K562 (cell line): ENCODE measurements at regions not wholly inside any gene's neighbourhood (a gene's known extent, or its start where the extent isn't known, plus 50 kb on each side); places are given as distances from the start of the nearest gene placed in this dataset.

Experiments used
- ATF3 ChIP-seq, 2 experiments: fragments of 450-650 bp in 1 of 2; sonication (generic) in 1 of 2; formaldehyde crosslinking in 1 of 2; IDR thresholded peaks in 1 of 2; conservative IDR thresholded peaks in 1 of 2; 2 replicates each; pipeline versions ENCODE4 v1.6.1 to v1.8.1; 2016 to 2023; ENCODE audit warnings: mild to moderate bottlenecking in 2 of 2, moderate library complexity in 2 of 2, inconsistent platforms in 1 of 2, missing genetic modification reagents in 1 of 2
- GABPB2 ChIP-seq: fragments of 250-450 bp; sonication (Bioruptor Pico); conservative IDR thresholded peaks from 2 replicates; pipeline ENCODE4 v1.5.1; 2021; ENCODE audit warnings: mild to moderate bottlenecking
- HSF4 ChIP-seq: fragments of 250-450 bp; sonication (Bioruptor Pico); IDR thresholded peaks from 2 replicates; pipeline ENCODE4 v2.1.2; 2022; ENCODE audit warnings: mild to moderate bottlenecking, moderate library complexity, borderline replicate concordance
- KLF1 ChIP-seq: fragments of 450-650 bp; IDR thresholded peaks from 2 replicates; pipeline ENCODE4 v1.6.1; 2016; ENCODE audit warnings: missing genetic modification characterization, missing compliant biosample characterization
- LARP7 ChIP-seq: fragments of 450-650 bp; IDR thresholded peaks from 2 replicates; pipeline ENCODE4 v1.6.1; 2016
- MTA2 ChIP-seq: fragments of 450-650 bp; IDR thresholded peaks from 2 replicates; pipeline ENCODE4 v1.6.1; 2016; ENCODE audit warnings: low read depth
- NKRF ChIP-seq: fragments of 450-650 bp; IDR thresholded peaks from 2 replicates; pipeline ENCODE4 v1.6.1; 2016; ENCODE audit warnings: borderline replicate concordance
- NR4A1 ChIP-seq, 2 experiments: fragments of 250-450 bp in 1 of 2; fragments of 450-650 bp in 1 of 2; sonication (Bioruptor Pico) in 1 of 2; IDR thresholded peaks; 2 replicates each; pipeline versions ENCODE4 v1.4.0 to v1.6.1; 2016 to 2020; ENCODE audit warnings: mild to moderate bottlenecking in 2 of 2, missing compliant biosample characterization in 1 of 2, missing genetic modification characterization in 1 of 2, moderate library complexity in 1 of 2
- PML ChIP-seq: IDR thresholded peaks from 2 replicates; pipeline ENCODE4 v1.6.1; 2012; ENCODE audit warnings: low read length, inconsistent platforms
- PTRF ChIP-seq: fragments of 450-650 bp; IDR thresholded peaks from 2 replicates; pipeline ENCODE4 v1.6.1; 2016; ENCODE audit warnings: mild to moderate bottlenecking, missing genetic modification characterization, missing compliant biosample characterization
- ZBTB2 ChIP-seq: fragments of 450-650 bp; IDR thresholded peaks from 2 replicates; pipeline ENCODE4 v1.6.1; 2016; ENCODE audit warnings: antibody characterized with exemption
- ZC3H4 ChIP-seq: sonication (generic); formaldehyde crosslinking; IDR thresholded peaks from 2 replicates; pipeline ENCODE4 v1.9.0; 2021; ENCODE audit warnings: missing genetic modification reagents, borderline replicate concordance
- ZNF324 ChIP-seq: fragments of 250-450 bp; sonication (Bioruptor Pico); IDR thresholded peaks from 2 replicates; pipeline ENCODE4 v1.4.0; 2020; ENCODE audit warnings: mild to moderate bottlenecking
- ZNF347 ChIP-seq: fragments of 450-650 bp; formaldehyde crosslinking; IDR thresholded peaks from 2 replicates; pipeline ENCODE4 v1.4.0; 2020; ENCODE audit warnings: low read depth, mild to moderate bottlenecking, moderate library complexity
- ZNF408 ChIP-seq: fragments of 250-450 bp; sonication (Bioruptor Pico); IDR thresholded peaks from 2 replicates; pipeline ENCODE4 v1.4.0; 2020; ENCODE audit warnings: low read depth, mild to moderate bottlenecking, moderate library complexity
- TF ChIP-seq, protein P1 (sequence below): fragments of 450-650 bp; formaldehyde crosslinking; IDR thresholded peaks from 2 replicates; pipeline ENCODE4 v1.4.0; 2022; ENCODE audit warnings: missing genetic modification characterization
- TF ChIP-seq, protein P2 (sequence below): fragments of 250-450 bp; sonication (Bioruptor Pico); IDR thresholded peaks from 2 replicates; pipeline ENCODE4 v1.8.0; 2022; ENCODE audit warnings: inconsistent platforms
- TF ChIP-seq, protein P3 (sequence below): IDR thresholded peaks from 2 replicates; pipeline ENCODE4 v1.6.1; 2011; ENCODE audit warnings: borderline replicate concordance, low read depth, mild to moderate bottlenecking, moderate library complexity, low read length; ENCODE audit not compliant: insufficient read depth, poor library complexity, severe bottlenecking

- TF ChIP-seq NR4A1 (CRISPR knock-in tag; IDR thresholded peaks at IDR 0.05) (no peak), NR4A1 (tag; IDR thresholded peaks at IDR 0.05) (no peak), GABPB2 (no peak), ZBTB2 (no peak), PML (no peak), KLF1 (tag) (no peak), HSF4 (CRISPR knock-in tag) (no peak), ZNF347 (CRISPR knock-in tag) (no peak), ZC3H4 (no peak), MTA2 (no peak), ZNF408 (CRISPR knock-in tag) (no peak), PTRF (tag) (no peak), ATF3 (IDR thresholded peaks at IDR 0.05) (peak; percentile 24; the same call in 1 of the 2 replicates), ATF3 (CRISPR knock-in tag; conservative IDR thresholded peaks at IDR 0.05) (no peak), ZNF324 (CRISPR knock-in tag) (no peak), NKRF (no peak), LARP7 (no peak)
- TF ChIP-seq, protein P1, sequence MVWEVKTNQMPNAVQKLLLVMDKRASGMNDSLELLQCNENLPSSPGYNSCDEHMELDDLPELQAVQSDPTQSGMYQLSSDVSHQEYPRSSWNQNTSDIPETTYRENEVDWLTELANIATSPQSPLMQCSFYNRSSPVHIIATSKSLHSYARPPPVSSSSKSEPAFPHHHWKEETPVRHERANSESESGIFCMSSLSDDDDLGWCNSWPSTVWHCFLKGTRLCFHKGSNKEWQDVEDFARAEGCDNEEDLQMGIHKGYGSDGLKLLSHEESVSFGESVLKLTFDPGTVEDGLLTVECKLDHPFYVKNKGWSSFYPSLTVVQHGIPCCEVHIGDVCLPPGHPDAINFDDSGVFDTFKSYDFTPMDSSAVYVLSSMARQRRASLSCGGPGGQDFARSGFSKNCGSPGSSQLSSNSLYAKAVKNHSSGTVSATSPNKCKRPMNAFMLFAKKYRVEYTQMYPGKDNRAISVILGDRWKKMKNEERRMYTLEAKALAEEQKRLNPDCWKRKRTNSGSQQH (CRISPR knock-in tag): no peak
- TF ChIP-seq, protein P2, sequence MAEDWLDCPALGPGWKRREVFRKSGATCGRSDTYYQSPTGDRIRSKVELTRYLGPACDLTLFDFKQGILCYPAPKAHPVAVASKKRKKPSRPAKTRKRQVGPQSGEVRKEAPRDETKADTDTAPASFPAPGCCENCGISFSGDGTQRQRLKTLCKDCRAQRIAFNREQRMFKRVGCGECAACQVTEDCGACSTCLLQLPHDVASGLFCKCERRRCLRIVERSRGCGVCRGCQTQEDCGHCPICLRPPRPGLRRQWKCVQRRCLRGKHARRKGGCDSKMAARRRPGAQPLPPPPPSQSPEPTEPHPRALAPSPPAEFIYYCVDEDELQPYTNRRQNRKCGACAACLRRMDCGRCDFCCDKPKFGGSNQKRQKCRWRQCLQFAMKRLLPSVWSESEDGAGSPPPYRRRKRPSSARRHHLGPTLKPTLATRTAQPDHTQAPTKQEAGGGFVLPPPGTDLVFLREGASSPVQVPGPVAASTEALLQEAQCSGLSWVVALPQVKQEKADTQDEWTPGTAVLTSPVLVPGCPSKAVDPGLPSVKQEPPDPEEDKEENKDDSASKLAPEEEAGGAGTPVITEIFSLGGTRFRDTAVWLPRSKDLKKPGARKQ (CRISPR knock-in tag): no peak
- TF ChIP-seq, protein P3, sequence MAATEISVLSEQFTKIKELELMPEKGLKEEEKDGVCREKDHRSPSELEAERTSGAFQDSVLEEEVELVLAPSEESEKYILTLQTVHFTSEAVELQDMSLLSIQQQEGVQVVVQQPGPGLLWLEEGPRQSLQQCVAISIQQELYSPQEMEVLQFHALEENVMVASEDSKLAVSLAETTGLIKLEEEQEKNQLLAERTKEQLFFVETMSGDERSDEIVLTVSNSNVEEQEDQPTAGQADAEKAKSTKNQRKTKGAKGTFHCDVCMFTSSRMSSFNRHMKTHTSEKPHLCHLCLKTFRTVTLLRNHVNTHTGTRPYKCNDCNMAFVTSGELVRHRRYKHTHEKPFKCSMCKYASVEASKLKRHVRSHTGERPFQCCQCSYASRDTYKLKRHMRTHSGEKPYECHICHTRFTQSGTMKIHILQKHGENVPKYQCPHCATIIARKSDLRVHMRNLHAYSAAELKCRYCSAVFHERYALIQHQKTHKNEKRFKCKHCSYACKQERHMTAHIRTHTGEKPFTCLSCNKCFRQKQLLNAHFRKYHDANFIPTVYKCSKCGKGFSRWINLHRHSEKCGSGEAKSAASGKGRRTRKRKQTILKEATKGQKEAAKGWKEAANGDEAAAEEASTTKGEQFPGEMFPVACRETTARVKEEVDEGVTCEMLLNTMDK: no peak
Measured at GRCh38 chr3:177431525-177432176, 234.4 kb upstream of the TBL1XR1 start (continued).
